ENCODE measurements at regions not wholly inside any gene's neighbourhood (a gene's known extent, or its start where the extent isn't known, plus 50 kb on each side); places are given as distances from the start of the nearest gene placed in this dataset.

DNA sequence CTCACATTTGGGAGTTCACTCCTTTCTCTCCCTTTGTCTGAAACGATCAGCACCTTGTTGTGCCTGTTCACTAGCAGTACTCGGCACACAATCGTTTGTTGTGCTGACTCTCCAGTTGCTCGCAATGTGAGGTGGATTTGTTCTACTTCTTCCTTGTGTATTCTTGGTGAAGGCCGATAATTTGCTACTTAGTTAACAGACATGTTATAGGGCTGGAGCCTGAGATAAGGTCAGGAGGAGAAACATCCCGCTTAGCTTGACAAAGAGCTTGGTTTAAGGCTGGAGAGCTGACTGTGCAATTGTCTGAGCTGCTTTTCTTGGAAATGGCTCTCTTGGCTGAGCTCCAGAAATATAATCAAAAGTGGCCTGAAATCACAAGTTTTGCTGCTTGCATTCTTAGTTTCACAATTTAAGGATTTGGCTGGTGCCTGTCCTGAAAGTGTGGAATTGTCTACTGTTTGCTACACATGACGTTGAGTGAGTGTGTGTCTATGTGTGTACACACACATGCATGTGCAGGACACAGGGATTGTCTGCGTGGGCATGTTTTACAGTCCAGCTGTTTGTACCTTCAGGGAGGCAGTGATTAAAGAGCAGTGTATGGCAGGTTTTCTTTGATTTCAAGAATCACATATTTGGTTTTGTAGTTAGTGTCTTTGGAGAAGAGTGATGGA, 77.7 kb downstream of the ARF6 start (continued):
- TF ChIP-seq, protein P1, sequence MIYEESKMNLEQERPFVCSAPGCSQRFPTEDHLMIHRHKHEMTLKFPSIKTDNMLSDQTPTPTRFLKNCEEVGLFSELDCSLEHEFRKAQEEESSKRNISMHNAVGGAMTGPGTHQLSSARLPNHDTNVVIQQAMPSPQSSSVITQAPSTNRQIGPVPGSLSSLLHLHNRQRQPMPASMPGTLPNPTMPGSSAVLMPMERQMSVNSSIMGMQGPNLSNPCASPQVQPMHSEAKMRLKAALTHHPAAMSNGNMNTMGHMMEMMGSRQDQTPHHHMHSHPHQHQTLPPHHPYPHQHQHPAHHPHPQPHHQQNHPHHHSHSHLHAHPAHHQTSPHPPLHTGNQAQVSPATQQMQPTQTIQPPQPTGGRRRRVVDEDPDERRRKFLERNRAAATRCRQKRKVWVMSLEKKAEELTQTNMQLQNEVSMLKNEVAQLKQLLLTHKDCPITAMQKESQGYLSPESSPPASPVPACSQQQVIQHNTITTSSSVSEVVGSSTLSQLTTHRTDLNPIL (CRISPR knock-in tag; IDR thresholded peaks at IDR 0.05; ENCODE audit: low read depth), result no peak
- TF ChIP-seq ZNF565 (CRISPR knock-in tag; conservative IDR thresholded peaks at IDR 0.05; ENCODE audit: low read depth), result no peak
- no peak for TF ChIP-seq SNAI2 (CRISPR knock-in tag; IDR thresholded peaks at IDR 0.05)
- no peak for TF ChIP-seq ZC3H10 (CRISPR knock-in tag; IDR thresholded peaks at IDR 0.05)
- TF ChIP-seq, protein P2, sequence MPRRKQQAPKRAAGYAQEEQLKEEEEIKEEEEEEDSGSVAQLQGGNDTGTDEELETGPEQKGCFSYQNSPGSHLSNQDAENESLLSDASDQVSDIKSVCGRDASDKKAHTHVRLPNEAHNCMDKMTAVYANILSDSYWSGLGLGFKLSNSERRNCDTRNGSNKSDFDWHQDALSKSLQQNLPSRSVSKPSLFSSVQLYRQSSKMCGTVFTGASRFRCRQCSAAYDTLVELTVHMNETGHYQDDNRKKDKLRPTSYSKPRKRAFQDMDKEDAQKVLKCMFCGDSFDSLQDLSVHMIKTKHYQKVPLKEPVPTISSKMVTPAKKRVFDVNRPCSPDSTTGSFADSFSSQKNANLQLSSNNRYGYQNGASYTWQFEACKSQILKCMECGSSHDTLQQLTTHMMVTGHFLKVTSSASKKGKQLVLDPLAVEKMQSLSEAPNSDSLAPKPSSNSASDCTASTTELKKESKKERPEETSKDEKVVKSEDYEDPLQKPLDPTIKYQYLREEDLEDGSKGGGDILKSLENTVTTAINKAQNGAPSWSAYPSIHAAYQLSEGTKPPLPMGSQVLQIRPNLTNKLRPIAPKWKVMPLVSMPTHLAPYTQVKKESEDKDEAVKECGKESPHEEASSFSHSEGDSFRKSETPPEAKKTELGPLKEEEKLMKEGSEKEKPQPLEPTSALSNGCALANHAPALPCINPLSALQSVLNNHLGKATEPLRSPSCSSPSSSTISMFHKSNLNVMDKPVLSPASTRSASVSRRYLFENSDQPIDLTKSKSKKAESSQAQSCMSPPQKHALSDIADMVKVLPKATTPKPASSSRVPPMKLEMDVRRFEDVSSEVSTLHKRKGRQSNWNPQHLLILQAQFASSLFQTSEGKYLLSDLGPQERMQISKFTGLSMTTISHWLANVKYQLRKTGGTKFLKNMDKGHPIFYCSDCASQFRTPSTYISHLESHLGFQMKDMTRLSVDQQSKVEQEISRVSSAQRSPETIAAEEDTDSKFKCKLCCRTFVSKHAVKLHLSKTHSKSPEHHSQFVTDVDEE (CRISPR knock-in tag; IDR thresholded peaks at IDR 0.05), result no peak
- no peak for TF ChIP-seq BACH2 (CRISPR knock-in tag; IDR thresholded peaks at IDR 0.05; ENCODE audit: borderline replicate concordance)
- no peak; the same call in 1 of the 2 replicates for TF ChIP-seq ISL1 (CRISPR knock-in tag; IDR thresholded peaks at IDR 0.05)

DNA sequence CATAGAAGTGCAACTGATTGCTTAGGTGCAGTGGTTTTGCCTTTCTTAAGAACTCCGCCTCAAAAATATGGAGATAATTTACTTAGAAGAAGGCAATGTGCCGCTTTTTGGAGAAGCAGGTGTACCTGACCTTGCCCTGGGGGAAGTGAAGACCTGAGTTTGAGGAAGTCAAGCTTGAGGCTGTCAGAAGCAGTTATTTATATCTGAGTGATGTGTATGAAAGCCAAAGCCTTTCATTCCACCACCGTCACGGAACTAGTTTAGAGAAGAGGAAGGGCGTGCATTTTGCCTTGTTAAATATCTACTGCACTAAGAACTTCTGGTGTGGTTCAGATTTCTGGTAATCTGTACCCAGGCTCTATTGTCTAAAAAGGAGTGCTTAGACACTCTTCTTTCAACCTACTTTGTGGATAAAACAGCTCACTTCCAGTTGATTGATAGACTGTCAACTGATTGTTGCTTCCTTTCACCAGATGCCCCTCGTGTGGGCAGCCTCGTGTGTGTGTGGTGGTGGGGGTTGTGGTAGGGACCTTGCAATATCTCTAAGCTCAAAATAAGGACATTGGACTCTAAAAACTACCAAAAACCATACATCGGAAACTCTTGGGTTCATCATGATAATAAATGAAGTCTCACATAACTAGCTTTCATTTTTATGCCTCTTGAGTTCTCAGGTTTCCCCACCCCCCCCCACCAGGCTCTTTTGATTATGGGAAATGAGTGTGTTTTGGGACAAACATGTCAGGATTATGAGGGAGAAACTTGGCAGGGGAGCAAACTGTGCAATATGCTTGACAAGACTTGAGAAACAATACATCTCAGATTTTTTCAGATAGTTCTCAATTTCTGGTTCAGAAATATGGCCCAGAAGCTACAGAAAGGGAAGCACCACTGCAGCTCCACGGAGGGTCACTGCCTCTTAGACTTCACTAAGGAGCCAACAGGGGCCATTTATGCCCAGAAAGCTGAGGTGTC, 78.6 kb downstream of the ARF6 start:
- ATAC-seq, result peak; percentile 24; the same call in 2 of the 3 replicates
- TF ChIP-seq ZNF565 (CRISPR knock-in tag; conservative IDR thresholded peaks at IDR 0.05; ENCODE audit: low read depth) (no peak), CSDC2 (CRISPR knock-in tag; IDR thresholded peaks at IDR 0.05) (no peak), CSRNP3 (CRISPR knock-in tag; IDR thresholded peaks at IDR 0.05) (no peak), OSR1 (CRISPR knock-in tag; IDR thresholded peaks at IDR 0.05) (no peak), ISL1 (CRISPR knock-in tag; IDR thresholded peaks at IDR 0.05) (no peak), GLIS3 (CRISPR knock-in tag; IDR thresholded peaks at IDR 0.05) (no peak), TCF4 (CRISPR knock-in tag; IDR thresholded peaks at IDR 0.05; ENCODE audit: borderline replicate concordance) (no peak), ZFP30 (CRISPR knock-in tag; IDR thresholded peaks at IDR 0.05) (no peak), ZNF70 (CRISPR knock-in tag; IDR thresholded peaks at IDR 0.05) (no peak), TOX (CRISPR knock-in tag; IDR thresholded peaks at IDR 0.05; ENCODE audit: borderline replicate concordance) (no peak), POU6F1 (CRISPR knock-in tag; IDR thresholded peaks at IDR 0.05; ENCODE audit: borderline replicate concordance, low read depth) (no peak), ZC3H10 (CRISPR knock-in tag; IDR thresholded peaks at IDR 0.05) (no peak), RARB (CRISPR knock-in tag; IDR thresholded peaks at IDR 0.05) (no peak)
- TF ChIP-seq, protein P3, sequence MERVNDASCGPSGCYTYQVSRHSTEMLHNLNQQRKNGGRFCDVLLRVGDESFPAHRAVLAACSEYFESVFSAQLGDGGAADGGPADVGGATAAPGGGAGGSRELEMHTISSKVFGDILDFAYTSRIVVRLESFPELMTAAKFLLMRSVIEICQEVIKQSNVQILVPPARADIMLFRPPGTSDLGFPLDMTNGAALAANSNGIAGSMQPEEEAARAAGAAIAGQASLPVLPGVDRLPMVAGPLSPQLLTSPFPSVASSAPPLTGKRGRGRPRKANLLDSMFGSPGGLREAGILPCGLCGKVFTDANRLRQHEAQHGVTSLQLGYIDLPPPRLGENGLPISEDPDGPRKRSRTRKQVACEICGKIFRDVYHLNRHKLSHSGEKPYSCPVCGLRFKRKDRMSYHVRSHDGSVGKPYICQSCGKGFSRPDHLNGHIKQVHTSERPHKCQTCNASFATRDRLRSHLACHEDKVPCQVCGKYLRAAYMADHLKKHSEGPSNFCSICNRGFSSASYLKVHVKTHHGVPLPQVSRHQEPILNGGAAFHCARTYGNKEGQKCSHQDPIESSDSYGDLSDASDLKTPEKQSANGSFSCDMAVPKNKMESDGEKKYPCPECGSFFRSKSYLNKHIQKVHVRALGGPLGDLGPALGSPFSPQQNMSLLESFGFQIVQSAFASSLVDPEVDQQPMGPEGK (CRISPR knock-in tag; IDR thresholded peaks at IDR 0.05; ENCODE audit: borderline replicate concordance), result no peak
- TF ChIP-seq, protein P1 (CRISPR knock-in tag; IDR thresholded peaks at IDR 0.05; ENCODE audit: low read depth), result no peak
- TF ChIP-seq, protein P2 (CRISPR knock-in tag; IDR thresholded peaks at IDR 0.05), result no peak
